ENCODE measurements at regions not wholly inside any gene's neighbourhood (a gene's known extent, or its start where the extent isn't known, plus 50 kb on each side); places are given as distances from the start of the nearest gene placed in this dataset.

GRCh38 chr2:43114210-43114609, 112.2 kb downstream of the ZFP36L2 start:
- POLR2A ChIA-PET (ENCODE audit: low non-redundant PET), result no interaction called here
- no TSS peak for BruUV-seq (replicated peaks)
- intact Hi-C loops (cut with micrococcal nuclease; ENCODE audit: unreplicated experiment), result no loop called here

GRCh38 chr2:43111788-43112554, 114.4 kb downstream of the ZFP36L2 start:
- intact Hi-C loops (cut with micrococcal nuclease; ENCODE audit: unreplicated experiment), result no loop called here
- no peaks in the 10 kb centered on the region for H3K9me3 ChIP-seq (ENCODE audit: low read depth, low read length, poor library complexity, severe bottlenecking)
- DNase-seq (ENCODE audit: low spot score), result no peak
- ChIA-PET POLR2A (ENCODE audit: low non-redundant PET) (no interaction called here), CTCF (no interaction called here)
- H3K27ac ChIP-seq (ENCODE audit: low read depth, low read length, poor library complexity, severe bottlenecking), result no peak overlapping the region
- no peaks in the 10 kb centered on the region for H3K36me3 ChIP-seq (ENCODE audit: insufficient read depth, low read length, poor library complexity, severe bottlenecking)
- no peaks in the 10 kb centered on the region for H3K4me1 ChIP-seq (ENCODE audit: insufficient read depth, low read length, poor library complexity, severe bottlenecking)
- TF ChIP-seq EZH2 (IDR thresholded peaks at IDR 0.05; ENCODE audit: borderline replicate concordance, low read depth, low read length, poor library complexity, severe bottlenecking) (no peak), CTCF (conservative IDR thresholded peaks at IDR 0.05; ENCODE audit: low read depth, low read length) (no peak)
- BruUV-seq (replicated peaks), result no TSS peak
- no peaks in the 10 kb centered on the region for H3K27me3 ChIP-seq (replicated peaks; ENCODE audit: insufficient read depth, low read depth, low read length, poor library complexity)
- no peak overlapping the region for H3K4me3 ChIP-seq (ENCODE audit: low read depth, low read length, poor library complexity, severe bottlenecking)

More at GRCh38 chr2:43114210-43114609, 112.2 kb downstream of the ZFP36L2 start:
- H3K9me3 ChIP-seq (ENCODE audit: low read depth, low read length, poor library complexity, severe bottlenecking), result peaks cover 4% of the 10 kb centered on the region
- no peaks in the 10 kb centered on the region for H3K4me1 ChIP-seq (ENCODE audit: insufficient read depth, low read length, poor library complexity, severe bottlenecking)
- DNase-seq (ENCODE audit: low spot score), result peak; percentile 44
- H3K36me3 ChIP-seq (ENCODE audit: insufficient read depth, low read length, poor library complexity, severe bottlenecking), result no peaks in the 10 kb centered on the region
- no peaks in the 10 kb centered on the region for H3K27me3 ChIP-seq (replicated peaks; ENCODE audit: insufficient read depth, low read depth, low read length, poor library complexity)
- H3K27ac ChIP-seq (ENCODE audit: low read depth, low read length, poor library complexity, severe bottlenecking), result no peak overlapping the region
- CTCF ChIA-PET, result interaction anchor here (0.8 kb wide), 1 partner anchor 13 kb away, joined by 5 read pairs; no protein-coding TSS in a partner anchor
- no peak overlapping the region for H3K4me3 ChIP-seq (ENCODE audit: low read depth, low read length, poor library complexity, severe bottlenecking)
- TF ChIP-seq EZH2 (IDR thresholded peaks at IDR 0.05; ENCODE audit: borderline replicate concordance, low read depth, low read length, poor library complexity, severe bottlenecking) (no peak), CTCF (conservative IDR thresholded peaks at IDR 0.05; ENCODE audit: low read depth, low read length) (no peak)

- no peak overlapping the region for H3K27ac ChIP-seq (ENCODE audit: low read depth, low read length, poor library complexity, severe bottlenecking)
- POLR2A ChIA-PET (ENCODE audit: low non-redundant PET), result no interaction called here
- H3K36me3 ChIP-seq (ENCODE audit: insufficient read depth, low read length, poor library complexity, severe bottlenecking), result no peaks in the 10 kb centered on the region
- BruUV-seq (replicated peaks), result no TSS peak
- H3K27me3 ChIP-seq (replicated peaks; ENCODE audit: insufficient read depth, low read depth, low read length, poor library complexity), result no peaks in the 10 kb centered on the region
- H3K4me1 ChIP-seq (ENCODE audit: insufficient read depth, low read length, poor library complexity, severe bottlenecking), result no peaks in the 10 kb centered on the region
- H3K4me3 ChIP-seq (ENCODE audit: low read depth, low read length, poor library complexity, severe bottlenecking), result no peak overlapping the region
- DNase-seq (ENCODE audit: low spot score), result no peak
- no peak for TF ChIP-seq EZH2 (IDR thresholded peaks at IDR 0.05; ENCODE audit: borderline replicate concordance, low read depth, low read length, poor library complexity, severe bottlenecking)
- H3K9me3 ChIP-seq (ENCODE audit: low read depth, low read length, poor library complexity, severe bottlenecking), result no peaks in the 10 kb centered on the region
- intact Hi-C loops (cut with micrococcal nuclease; ENCODE audit: unreplicated experiment), result no loop called here
- CTCF ChIA-PET, result no interaction called here
Observed at GRCh38 chr2:43110442-43110871, 115.9 kb downstream of the ZFP36L2 start.
